H1 (cell line): ENCODE measurements at regions not wholly inside any gene's neighbourhood (a gene's known extent, or its start where the extent isn't known, plus 50 kb on each side); places are given as distances from the start of the nearest gene placed in this dataset.
"Not testable (repeated sequence)": the region's sequence is repeated elsewhere in the genome, so short reads cannot be mapped to it uniquely, and the experiment has no call there.

Experiments
- CTCF ChIA-PET: fragments of 300-600 bp; sonication (Branson Sonifier 250); formaldehyde crosslinking; loops from one replicate; lab custom pipeline; 2021; ENCODE audit not compliant: partially characterized antibody; lab: Charles Lee
- POLR2A ChIA-PET: fragments of 300-600 bp; sonication (Branson Sonifier 250); formaldehyde crosslinking; loops from one replicate; lab custom pipeline; 2021; ENCODE audit warnings: inconsistent platforms; ENCODE audit not compliant: partially characterized antibody; lab: Charles Lee
- DNase-seq, 2 experiments: peaks; one replicate each; pipeline versions ENCODE4 v3.0.0 to v3.0.0-alpha.2; 2010 to 2022; ENCODE audit warnings: low spot score in 2 of 2, low read depth in 1 of 2, mixed read lengths in 1 of 2
- FAIRE-seq: peaks from 2 replicates; lab custom pipeline; 2011; peaks lifted over from hg19 to GRCh38; lab: Jason Lieb, UNC
- H2AFZ ChIP-seq: 2 replicates; pipeline ENCODE4 v1.8.1; 2012; ENCODE audit warnings: low read length, inconsistent platforms
- H2AK5ac ChIP-seq: 2 replicates; pipeline ENCODE4 v1.6.1; 2013; ENCODE audit warnings: low read depth, low read length
- H2BK120ac ChIP-seq: replicated peaks from 2 replicates; pipeline ENCODE3; 2013; ENCODE audit warnings: low read depth, low read length, inconsistent platforms
- H2BK12ac ChIP-seq: 2 replicates; pipeline ENCODE4 v1.6.1; 2013; ENCODE audit warnings: low read depth, low read length
- H2BK15ac ChIP-seq: 2 replicates; pipeline ENCODE4 v1.6.1; 2013; ENCODE audit warnings: low read length
- H2BK20ac ChIP-seq: 2 replicates; pipeline ENCODE4 v1.6.1; 2013; ENCODE audit warnings: low read length
- H2BK5ac ChIP-seq: 2 replicates; pipeline ENCODE4 v1.6.1; 2013; ENCODE audit warnings: low read depth, low read length
- H3K14ac ChIP-seq: 2 replicates; pipeline ENCODE4 v1.6.1; 2013; ENCODE audit warnings: inconsistent platforms; ENCODE audit not compliant: insufficient read length
- H3K18ac ChIP-seq: 2 replicates; pipeline ENCODE4 v1.6.1; 2013; ENCODE audit warnings: low read length; ENCODE audit errors: extremely low read depth
- H3K23ac ChIP-seq: 2 replicates; pipeline ENCODE4 v1.6.1; 2013; ENCODE audit warnings: inconsistent platforms; ENCODE audit not compliant: insufficient read length
- H3K23me2 ChIP-seq: 2 replicates; pipeline ENCODE4 v1.6.1; 2013; ENCODE audit warnings: low read depth, low read length
- H3K27ac ChIP-seq: 2 replicates; pipeline ENCODE4 v1.6.1; 2011; ENCODE audit warnings: low read depth, low read length, inconsistent platforms
- H3K27me3 ChIP-seq, 4 experiments: replicated peaks in 1 of 4; 1 replicate in 1 of 4; 2 replicates in 3 of 4; pipeline versions ENCODE4 v1.6.1 to v1.8.1; 2011 to 2013; ENCODE audit warnings: low read length in 3 of 4, mild to moderate bottlenecking in 3 of 4, inconsistent platforms in 2 of 4, mixed read lengths in 2 of 4, moderate library complexity in 1 of 4; ENCODE audit not compliant: control insufficient read depth in 3 of 4, insufficient read depth in 3 of 4; ENCODE audit errors: extremely low read depth in 1 of 4
- H3K36me3 ChIP-seq, 4 experiments: 2 replicates each; pipeline versions ENCODE4 v1.6.1 to v1.8.1; 2011 to 2013; ENCODE audit warnings: mild to moderate bottlenecking in 4 of 4, low read length in 3 of 4, moderate library complexity in 2 of 4, control low read depth in 1 of 4, inconsistent platforms in 1 of 4; ENCODE audit not compliant: insufficient read depth in 4 of 4, control insufficient read depth in 2 of 4
- H3K4ac ChIP-seq: replicated peaks from 2 replicates; pipeline ENCODE3; 2013; ENCODE audit warnings: low read length, low read depth, mixed read lengths, inconsistent platforms; ENCODE audit not compliant: insufficient read length
- H3K4me1 ChIP-seq, 4 experiments: replicated peaks in 1 of 4; 1 replicate in 1 of 4; 2 replicates in 3 of 4; pipeline versions ENCODE4 v1.6.1 to v1.8.1; 2011 to 2013; ENCODE audit warnings: low read length in 3 of 4, inconsistent platforms in 2 of 4, mixed read lengths in 1 of 4; ENCODE audit not compliant: insufficient read depth in 4 of 4, control insufficient read depth in 3 of 4
- H3K4me2 ChIP-seq, 2 experiments: 2 replicates each; pipeline versions ENCODE4 v1.6.1 to v1.8.1; 2011 to 2013; ENCODE audit warnings: low read depth in 2 of 2, low read length in 2 of 2, control low read depth in 1 of 2, inconsistent platforms in 1 of 2, mild to moderate bottlenecking in 1 of 2; ENCODE audit not compliant: insufficient read depth in 1 of 2
- H3K4me3 ChIP-seq, 4 experiments: fragments of 200-600, 300-600 bp in 1 of 4; sonication (generic), shearing (Covaris generic), sonication (Bioruptor Twin) in 1 of 4; 2 replicates each; pipeline versions ENCODE4 v1.5.1 to v1.8.1; 2011 to 2016; ENCODE audit warnings: low read length in 4 of 4, low read depth in 3 of 4, control low read depth in 2 of 4, inconsistent platforms in 2 of 4, mild to moderate bottlenecking in 2 of 4, mixed read lengths in 1 of 4, moderate library complexity in 1 of 4; ENCODE audit not compliant: insufficient read depth in 2 of 4; ENCODE audit errors: extremely low read depth in 1 of 4
- H3K56ac ChIP-seq: replicated peaks from 2 replicates; pipeline ENCODE3; 2013; ENCODE audit warnings: low read depth, mild to moderate bottlenecking, mixed read lengths, low read length, inconsistent platforms; ENCODE audit not compliant: insufficient read length
- H3K79me1 ChIP-seq: 2 replicates; pipeline ENCODE4 v1.6.1; 2013; ENCODE audit warnings: low read depth, low read length, control low read depth
- H3K79me2 ChIP-seq, 2 experiments: 2 replicates each; pipeline versions ENCODE4 v1.6.1 to v1.8.1; 2012 to 2013; ENCODE audit warnings: low read length in 2 of 2, mild to moderate bottlenecking in 2 of 2, inconsistent platforms in 1 of 2; ENCODE audit not compliant: insufficient read depth in 2 of 2, control insufficient read depth in 1 of 2
- H3K9ac ChIP-seq, 4 experiments: replicated peaks in 1 of 4; 1 replicate in 1 of 4; 2 replicates in 3 of 4; pipeline versions ENCODE4 v1.6.1 to v1.8.1; 2011 to 2013; ENCODE audit warnings: low read depth in 3 of 4, low read length in 3 of 4, control low read depth in 2 of 4, mild to moderate bottlenecking in 2 of 4, moderate library complexity in 2 of 4, inconsistent platforms in 1 of 4; ENCODE audit errors: extremely low read depth in 1 of 4
- H3K9me3 ChIP-seq, 2 experiments: 2 replicates each; pipeline versions ENCODE4 v1.6.1 to v1.8.1; 2012 to 2013; ENCODE audit warnings: mild to moderate bottlenecking in 2 of 2, moderate library complexity in 2 of 2, control low read depth in 1 of 2, inconsistent platforms in 1 of 2, low read depth in 1 of 2, low read length in 1 of 2, mixed read lengths in 1 of 2; ENCODE audit not compliant: insufficient read depth in 2 of 2
- H4K20me1 ChIP-seq, 2 experiments: replicated peaks in 1 of 2; 2 replicates each; pipeline versions ENCODE3 to v1.8.1; 2011 to 2013; ENCODE audit warnings: inconsistent platforms in 2 of 2, low read length in 2 of 2, mild to moderate bottlenecking in 1 of 2; ENCODE audit not compliant: insufficient read depth in 2 of 2, control insufficient read depth in 1 of 2
- H4K5ac ChIP-seq: 2 replicates; pipeline ENCODE4 v1.6.1; 2013; ENCODE audit warnings: low read length, low read depth, mixed read lengths, inconsistent platforms; ENCODE audit not compliant: insufficient read length
- H4K8ac ChIP-seq: 2 replicates; pipeline ENCODE4 v1.8.0; 2013; ENCODE audit warnings: mild to moderate bottlenecking, moderate library complexity, low read length, inconsistent platforms; ENCODE audit not compliant: insufficient read depth; ENCODE audit errors: extremely low read depth
- H4K91ac ChIP-seq: replicated peaks from 2 replicates; pipeline ENCODE3; 2013; ENCODE audit warnings: low read length, mixed read lengths, inconsistent platforms; ENCODE audit not compliant: insufficient read length
- WGBS, 2 experiments: shearing (Covaris generic) in 1 of 2; methylation state at CpG; one replicate each; pipeline versions ENCODE4 v1.1.6 to v1.1.7; 2013 to 2015; ENCODE audit warnings: low lambda C conversion rate in 2 of 2, mixed read lengths in 2 of 2, inconsistent platforms in 1 of 2, low coverage in 1 of 2, missing lambda C conversion rate in 1 of 2; ENCODE audit not compliant: insufficient replicate concordance in 2 of 2, insufficient coverage in 1 of 2, insufficient read length in 1 of 2; ENCODE audit errors: extremely low coverage in 1 of 2, missing lambda C conversion rate in 1 of 2; 5-methylcytosine and 5-hydroxymethylcytosine counted together

GRCh38 chr16:29259635-29260457, 146.7 kb downstream of the NPIPB11 start:
- H3K14ac ChIP-seq, H3K79me2 ChIP-seq, H3K4me1 ChIP-seq, H2BK120ac ChIP-seq, H2BK15ac ChIP-seq, H3K4ac ChIP-seq, H3K4me2 ChIP-seq, H3K23me2 ChIP-seq, H2BK5ac ChIP-seq, H4K8ac ChIP-seq, H3K79me1 ChIP-seq, H2AFZ ChIP-seq, H4K91ac ChIP-seq, POLR2A ChIA-PET, H3K23ac ChIP-seq, H3K36me3 ChIP-seq, H2AK5ac ChIP-seq, H3K27me3 ChIP-seq, CTCF ChIA-PET, DNase-seq, FAIRE-seq, H3K4me3 ChIP-seq, H4K20me1 ChIP-seq, H3K18ac ChIP-seq, H4K5ac ChIP-seq, H3K56ac ChIP-seq, H3K9me3 ChIP-seq, H3K9ac ChIP-seq, H2BK12ac ChIP-seq, H2BK20ac ChIP-seq, H3K27ac ChIP-seq: not testable (repeated sequence)
- WGBS, 2 experiments = 89% methylated on average over 13 of the region's 25 CpGs; no CpG with 5 or more reads in 1 of the 2 experiments
